Liver (tissue), 3 donors: ENCODE measurements at regions not wholly inside any gene's neighbourhood (a gene's known extent, or its start where the extent isn't known, plus 50 kb on each side); places are given as distances from the start of the nearest gene placed in this dataset.

Source experiments
- CTCF ChIP-seq: fragments of 150-350 bp; IDR thresholded peaks from 2 replicates; pipeline ENCODE4 v1.5.1; 2017; ENCODE audit warnings: improper control_type of control experiment, low read depth, low read length; ENCODE audit not compliant: missing input control
- FOXA2 ChIP-seq: IDR thresholded peaks from 2 replicates; pipeline ENCODE4 v1.6.1; 2016; ENCODE audit warnings: antibody characterized with exemption
- GABPA ChIP-seq, 2 donors: IDR thresholded peaks in 1 of 2; conservative IDR thresholded peaks in 1 of 2; 2 replicates each; pipeline ENCODE4 v1.6.1; 2016; ENCODE audit warnings: antibody characterized with exemption in 2 of 2, mild to moderate bottlenecking in 1 of 2, moderate library complexity in 1 of 2
- JUND ChIP-seq, 2 donors: IDR thresholded peaks; 2 replicates each; pipeline ENCODE4 v1.6.1; 2016; ENCODE audit warnings: antibody characterized with exemption in 2 of 2
- MAX ChIP-seq: IDR thresholded peaks from 2 replicates; pipeline ENCODE4 v1.6.1; 2016; ENCODE audit warnings: antibody characterized with exemption
- NR2F2 ChIP-seq: IDR thresholded peaks from 2 replicates; pipeline ENCODE4 v1.6.1; 2016; ENCODE audit warnings: antibody characterized with exemption
- RAD21 ChIP-seq, 2 donors: IDR thresholded peaks; 2 replicates each; pipeline ENCODE4 v1.6.1; 2016; ENCODE audit warnings: antibody characterized with exemption in 2 of 2, mild to moderate bottlenecking in 2 of 2
- REST ChIP-seq: IDR thresholded peaks from 2 replicates; pipeline ENCODE4 v1.6.1; 2016; ENCODE audit warnings: antibody characterized with exemption, mild to moderate bottlenecking
- YY1 ChIP-seq: IDR thresholded peaks from 2 replicates; pipeline ENCODE4 v1.6.1; 2016; ENCODE audit warnings: antibody characterized with exemption, mild to moderate bottlenecking
- ZBTB33 ChIP-seq: IDR thresholded peaks from 2 replicates; pipeline ENCODE4 v1.6.1; 2016; ENCODE audit warnings: antibody characterized with exemption
- donor health status: healthy.
- donor health status: healthy.

GRCh38 chr16:50917950-50918703, 176.2 kb downstream of the CYLD start:
- no peak for TF ChIP-seq CTCF
- no peak for TF ChIP-seq JUND (IDR thresholded peaks at IDR 0.05)
- TF ChIP-seq FOXA2: no peak
- TF ChIP-seq ZBTB33: no peak
- TF ChIP-seq REST: no peak
- TF ChIP-seq GABPA (IDR thresholded peaks at IDR 0.05 in 1 of 2, conservative IDR thresholded peaks at IDR 0.05 in 1 of 2): no peak
- no peak for TF ChIP-seq RAD21 (IDR thresholded peaks at IDR 0.05)
- TF ChIP-seq NR2F2: no peak
- TF ChIP-seq YY1: no peak
- TF ChIP-seq MAX: no peak
